ENCODE measurements at regions not wholly inside any gene's neighbourhood (a gene's known extent, or its start where the extent isn't known, plus 50 kb on each side); places are given as distances from the start of the nearest gene placed in this dataset.
"Not testable (repeated sequence)": the region's sequence is repeated elsewhere in the genome, so short reads cannot be mapped to it uniquely, and the experiment has no call there.

DNA sequence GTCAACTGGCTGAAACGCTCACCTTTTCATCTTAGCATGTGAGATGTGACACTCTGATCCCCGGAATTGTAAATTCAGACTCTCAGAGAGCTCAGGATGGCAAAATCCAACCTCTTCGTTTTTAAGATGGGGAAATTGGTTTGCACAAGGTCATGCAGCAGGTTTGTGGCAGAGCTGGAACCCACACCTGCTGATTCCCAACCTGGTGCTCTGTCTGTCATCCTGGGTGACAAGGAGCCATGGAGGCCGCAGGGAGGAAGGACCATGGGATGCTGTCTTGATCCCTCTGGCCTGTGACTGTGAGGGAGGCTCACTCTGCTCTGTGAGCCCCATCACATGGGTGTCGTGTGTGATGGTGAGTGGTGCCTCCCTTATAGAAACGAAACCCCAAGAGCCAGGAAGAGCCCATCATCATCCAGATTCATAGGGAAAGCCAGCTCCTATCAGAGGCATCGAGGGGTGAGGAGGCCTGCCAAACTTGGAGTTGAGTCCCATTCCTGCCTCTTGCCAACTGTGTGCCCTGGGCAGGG is 87.4 kb upstream of the SYT13 start:
- Histone ChIP-seq H3F3A (ENCODE audit: insufficient read depth) (no peaks in the 10 kb centered on the region), H3K79me2 (ENCODE audit: insufficient read depth) (no peaks in the 10 kb centered on the region), H3K4me2 (ENCODE audit: unreplicated experiment) (no peak overlapping the region), H3K9me3 (ENCODE audit: low read depth) (no peaks in the 10 kb centered on the region), H3K27ac (no peak overlapping the region), H3K4me1 (ENCODE audit: insufficient read depth) (no peaks in the 10 kb centered on the region), H3K4me3 (no peak overlapping the region), H3K36me3 (ENCODE audit: low read depth) (no peaks in the 10 kb centered on the region), H3K9ac (no peak overlapping the region), H3K27me3 (replicated peaks; ENCODE audit: insufficient read depth) (peaks cover 45% of the 10 kb centered on the region), H2AFZ (no peak overlapping the region), H4K20me1 (ENCODE audit: insufficient read depth) (no peaks in the 10 kb centered on the region), H3K9me2 (ENCODE audit: insufficient read depth) (no peaks in the 10 kb centered on the region)
- no peak for DNase-seq
- in situ Hi-C loops (cut with MboI): no loop called here
- 38 to 44% methylated on average over 7 of the region's 7 CpGs for WGBS, 2 experiments (ENCODE audit: low coverage in 1 of 2, low lambda C conversion rate in 2 of 2, missing lambda C conversion rate in 2 of 2)
- TF ChIP-seq EZH2 (IDR thresholded peaks at IDR 0.05; ENCODE audit: insufficient read depth, poor library complexity, severe bottlenecking) (no peak), EZH2phosphoT487 (IDR thresholded peaks at IDR 0.05; ENCODE audit: insufficient read depth, low read depth) (no peak)

- H4K20me1 ChIP-seq (ENCODE audit: insufficient read depth); H2AFZ ChIP-seq; H3K9me3 ChIP-seq (ENCODE audit: low read depth); H3K9ac ChIP-seq; H3F3A ChIP-seq (ENCODE audit: insufficient read depth); H3K9me2 ChIP-seq (ENCODE audit: insufficient read depth); H3K27ac ChIP-seq; H3K4me1 ChIP-seq (ENCODE audit: insufficient read depth); H3K4me3 ChIP-seq; H3K36me3 ChIP-seq (ENCODE audit: low read depth); H3K4me2 ChIP-seq (ENCODE audit: unreplicated experiment); in situ Hi-C loops (cut with MboI); DNase-seq; H3K79me2 ChIP-seq (ENCODE audit: insufficient read depth): not testable (repeated sequence)
- 56 to 66% methylated on average over 16 of the region's 16 CpGs for WGBS, 2 experiments (ENCODE audit: low coverage in 1 of 2, low lambda C conversion rate in 2 of 2, missing lambda C conversion rate in 2 of 2)
- peaks cover 57% of the 10 kb centered on the region for H3K27me3 ChIP-seq (replicated peaks; ENCODE audit: insufficient read depth)
Measured at GRCh38 chr11:45372414-45372813, 86.3 kb upstream of the SYT13 start.

GRCh38 chr11:45371251-45372115 is 85.3 kb upstream of the SYT13 start:
- peak; percentile 72 for DNase-seq
- H3K9ac ChIP-seq: no peak overlapping the region
- H2AFZ ChIP-seq: no peak overlapping the region
- no peak overlapping the region for H3K4me2 ChIP-seq (ENCODE audit: unreplicated experiment)
- TF ChIP-seq EZH2phosphoT487 (IDR thresholded peaks at IDR 0.05; ENCODE audit: insufficient read depth, low read depth): no peak
- TF ChIP-seq EZH2 (IDR thresholded peaks at IDR 0.05; ENCODE audit: insufficient read depth, poor library complexity, severe bottlenecking): no peak
- 23 to 24% methylated on average over 27 to 31 of the region's 31 CpGs for WGBS, 2 experiments (ENCODE audit: low coverage in 1 of 2, low lambda C conversion rate in 2 of 2, missing lambda C conversion rate in 2 of 2)
- no peaks in the 10 kb centered on the region for H4K20me1 ChIP-seq (ENCODE audit: insufficient read depth)
- no peaks in the 10 kb centered on the region for H3K4me1 ChIP-seq (ENCODE audit: insufficient read depth)
- no peaks in the 10 kb centered on the region for H3K36me3 ChIP-seq (ENCODE audit: low read depth)
- peaks cover 61% of the 10 kb centered on the region for H3K27me3 ChIP-seq (replicated peaks; ENCODE audit: insufficient read depth)
- H3K79me2 ChIP-seq (ENCODE audit: insufficient read depth): no peaks in the 10 kb centered on the region
- no peak overlapping the region for H3K27ac ChIP-seq
- no peaks in the 10 kb centered on the region for H3F3A ChIP-seq (ENCODE audit: insufficient read depth)
- H3K9me3 ChIP-seq (ENCODE audit: low read depth): no peaks in the 10 kb centered on the region
- no peak overlapping the region for H3K4me3 ChIP-seq
- in situ Hi-C loops (cut with MboI): no loop called here
- H3K9me2 ChIP-seq (ENCODE audit: insufficient read depth): no peaks in the 10 kb centered on the region

- 20 to 27% methylated on average over 8 of the region's 8 CpGs for WGBS, 2 experiments (ENCODE audit: low coverage in 1 of 2, low lambda C conversion rate in 2 of 2, missing lambda C conversion rate in 2 of 2)
- Histone ChIP-seq H3K4me3 (no peak overlapping the region), H3F3A (ENCODE audit: insufficient read depth) (no peaks in the 10 kb centered on the region), H3K79me2 (ENCODE audit: insufficient read depth) (no peaks in the 10 kb centered on the region), H3K9ac (no peak overlapping the region), H4K20me1 (ENCODE audit: insufficient read depth) (no peaks in the 10 kb centered on the region), H3K9me3 (ENCODE audit: low read depth) (no peaks in the 10 kb centered on the region), H3K27me3 (replicated peaks; ENCODE audit: insufficient read depth) (peaks cover 69% of the 10 kb centered on the region), H3K27ac (no peak overlapping the region), H3K9me2 (ENCODE audit: insufficient read depth) (no peaks in the 10 kb centered on the region), H2AFZ (no peak overlapping the region), H3K4me1 (ENCODE audit: insufficient read depth) (no peaks in the 10 kb centered on the region), H3K4me2 (ENCODE audit: unreplicated experiment) (no peak overlapping the region), H3K36me3 (ENCODE audit: low read depth) (no peaks in the 10 kb centered on the region)
- in situ Hi-C loops (cut with MboI): loop anchor here (10.0 kb wide), 1 partner anchor 395 kb away; no protein-coding TSS in a partner anchor
- TF ChIP-seq EZH2phosphoT487 (IDR thresholded peaks at IDR 0.05; ENCODE audit: insufficient read depth, low read depth) (no peak), EZH2 (IDR thresholded peaks at IDR 0.05; ENCODE audit: insufficient read depth, poor library complexity, severe bottlenecking) (no peak)
- DNase-seq: no peak
Measured at GRCh38 chr11:45369313-45369712, 83.2 kb upstream of the SYT13 start.

Data from GM23248 (cell line).